WI38 (cell line): ENCODE measurements at regions not wholly inside any gene's neighbourhood (a gene's known extent, or its start where the extent isn't known, plus 50 kb on each side); places are given as distances from the start of the nearest gene placed in this dataset.

ENCODE experiments used
- H3K4me3 ChIP-seq: 2 replicates; pipeline ENCODE4 v1.5.1; 2011; ENCODE audit warnings: low read depth, mild to moderate bottlenecking, control low read depth, low read length
- CTCF ChIP-seq: IDR thresholded peaks from 2 replicates; pipeline ENCODE4 v1.5.1; 2012; ENCODE audit warnings: low read depth, mild to moderate bottlenecking, control low read depth, low read length

GRCh38 chr7:131105294-131105798 lies 222.3 kb upstream of the MKLN1 start:
- peak overlapping the region; percentile 60 for H3K4me3 ChIP-seq
- no peak for TF ChIP-seq CTCF

GRCh38 chr7:131105799-131106680 lies 221.6 kb upstream of the MKLN1 start:
- TF ChIP-seq CTCF: no peak
- H3K4me3 ChIP-seq: peak overlapping the region; percentile 85

DNA sequence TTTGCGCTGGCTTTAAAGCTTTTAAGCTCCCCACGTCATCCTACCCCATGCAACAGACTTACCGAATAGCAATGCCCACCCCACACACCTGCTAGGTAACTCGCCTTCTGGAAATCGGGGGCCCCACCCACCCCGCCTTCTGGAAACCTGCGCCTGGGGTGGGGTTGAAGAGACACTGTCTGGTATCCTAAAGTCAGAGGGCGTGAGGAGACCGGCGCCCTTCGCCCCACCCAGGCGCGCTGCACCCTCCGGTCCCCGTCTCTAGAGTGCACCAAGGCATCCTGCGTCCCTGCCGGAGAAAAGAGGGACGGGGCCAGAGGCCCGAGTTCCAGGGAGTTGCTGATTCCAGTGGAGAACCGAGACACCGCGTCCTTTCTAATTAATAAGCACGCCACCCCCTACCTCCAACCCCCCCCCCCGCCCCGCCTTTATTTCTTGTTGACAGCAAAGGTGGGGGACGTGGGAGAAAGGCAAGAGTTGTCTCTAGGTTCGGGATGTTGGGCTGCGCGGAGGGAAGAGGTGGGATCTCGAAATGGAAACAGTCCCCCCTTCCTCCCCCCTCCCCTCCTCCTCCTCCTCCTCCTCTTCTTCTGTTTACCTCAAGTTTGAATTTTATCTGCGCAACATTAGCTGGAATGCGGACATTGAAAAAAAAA lies 220.9 kb upstream of the MKLN1 start:
- H3K4me3 ChIP-seq: peak overlapping the region; percentile 85
- TF ChIP-seq CTCF: no peak

GRCh38 chr7:131107337-131108211 lies 220.1 kb upstream of the MKLN1 start:
- TF ChIP-seq CTCF: no peak
- peak overlapping the region; percentile 85 for H3K4me3 ChIP-seq

DNA sequence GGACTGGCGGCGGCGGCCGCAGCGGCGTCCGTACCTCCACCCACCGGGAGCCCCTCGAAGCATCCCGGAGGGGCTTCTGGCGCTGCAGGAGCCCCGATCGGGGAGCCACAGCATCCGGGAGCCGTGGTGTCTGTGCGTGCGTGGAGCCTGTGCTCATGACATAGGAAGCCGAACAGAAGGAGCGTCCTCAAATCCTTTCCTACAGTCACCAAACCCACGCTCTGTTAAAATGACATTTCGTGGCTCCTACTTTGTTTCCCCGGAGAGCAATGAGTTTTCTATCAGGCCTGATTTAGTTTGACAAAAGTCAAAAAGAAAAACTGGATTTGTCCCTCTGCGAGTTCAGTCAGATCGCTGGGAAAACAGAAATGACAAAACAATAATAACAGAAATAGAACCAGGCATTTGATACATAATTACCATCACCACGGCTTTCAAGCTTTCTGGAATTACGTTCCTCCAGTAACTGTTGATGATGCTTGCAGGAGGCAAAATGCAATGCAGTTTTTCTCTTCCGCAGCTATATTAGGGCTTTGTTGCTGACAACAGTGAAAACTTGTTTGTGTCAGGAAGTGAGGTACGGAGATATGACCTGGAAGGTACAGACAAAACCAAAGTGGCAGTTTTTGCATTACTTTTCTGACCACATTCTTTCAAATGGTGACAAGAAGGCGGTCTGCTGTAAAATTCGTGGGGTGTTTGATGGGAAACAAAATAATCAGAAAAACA lies 219.3 kb upstream of the MKLN1 start:
- peak overlapping the region; percentile 85 for H3K4me3 ChIP-seq
- TF ChIP-seq CTCF: no peak

GRCh38 chr7:131109011-131109758 lies 218.5 kb upstream of the MKLN1 start:
- peak overlapping the region; percentile 85 for H3K4me3 ChIP-seq
- no peak for TF ChIP-seq CTCF
